B cell (primary cell): ENCODE measurements at regions not wholly inside any gene's neighbourhood (a gene's known extent, or its start where the extent isn't known, plus 50 kb on each side); places are given as distances from the start of the nearest gene placed in this dataset.

ENCODE experiments used
- ATAC-seq: fragments of 200-7000 bp; cut with Tn5 transposase; one replicate; pipeline ENCODE4 v1.10.0; 2021; ENCODE audit warnings: low read depth, mild to moderate bottlenecking, moderate number of reproducible peaks, moderate library complexity
- CTCF ChIA-PET: fragments of 350-600 bp; sonication (Branson Sonifier 250); formaldehyde crosslinking; loops from one replicate; lab custom pipeline; 2021; ENCODE audit warnings: antibody characterized with exemption, inconsistent platforms; lab: Charles Lee
- POLR2A ChIA-PET: fragments of 350-600 bp; sonication (Branson Sonifier 250); formaldehyde crosslinking; loops from one replicate; lab custom pipeline; 2021; ENCODE audit warnings: antibody characterized with exemption; lab: Charles Lee
- DNase-seq: peaks from one replicate; pipeline ENCODE4 v3.0.0; 2013
- H2AFZ ChIP-seq: 2 replicates; pipeline ENCODE4 v1.6.1; 2012; ENCODE audit warnings: mild to moderate bottlenecking, low read depth, low read length; ENCODE audit not compliant: insufficient read depth, poor library complexity, severe bottlenecking
- H3K27ac ChIP-seq, 2 donors: 1 replicate in 1 of 2; 2 replicates in 1 of 2; pipeline ENCODE4 v1.5.1; 2012 to 2013; ENCODE audit warnings: low read length in 2 of 2, mild to moderate bottlenecking in 2 of 2, moderate library complexity in 1 of 2
- H3K27me3 ChIP-seq, 4 experiments: fragments of 200-600 bp in 1 of 4; sonication (generic) in 1 of 4; replicated peaks in 1 of 4; 1 replicate in 2 of 4; 2 replicates in 2 of 4; pipeline versions ENCODE4 v1.6.1 to v1.7.0; 2013 to 2016; ENCODE audit warnings: low read length in 3 of 4, mild to moderate bottlenecking in 2 of 4, mixed read lengths in 1 of 4, moderate library complexity in 1 of 4; ENCODE audit not compliant: insufficient read depth in 4 of 4, control insufficient read depth in 3 of 4; ENCODE audit errors: control extremely low read depth in 1 of 4
- H3K36me3 ChIP-seq, 2 experiments: replicated peaks in 1 of 2; 1 replicate in 1 of 2; 2 replicates in 1 of 2; pipeline versions ENCODE4 v1.6.1 to v1.7.1; 2013; ENCODE audit warnings: low read length in 1 of 2; ENCODE audit not compliant: insufficient read depth in 2 of 2, control insufficient read depth in 1 of 2; ENCODE audit errors: control extremely low read depth in 1 of 2, extremely low read depth in 1 of 2
- H3K4me1 ChIP-seq, 2 donors: fragments of 200-600 bp in 1 of 2; sonication (generic) in 1 of 2; 1 replicate in 1 of 2; 2 replicates in 1 of 2; pipeline versions ENCODE4 v1.5.1 to v1.6.1; 2013 to 2017; ENCODE audit warnings: low read length in 2 of 2; ENCODE audit not compliant: control insufficient read depth in 2 of 2, insufficient read depth in 2 of 2
- H3K4me2 ChIP-seq: replicated peaks from 2 replicates; pipeline ENCODE3; 2012; ENCODE audit warnings: mild to moderate bottlenecking, low read depth, low read length; ENCODE audit not compliant: poor library complexity, severe bottlenecking
- H3K4me3 ChIP-seq, 5 experiments: fragments of 200-600 bp in 1 of 5; sonication (generic) in 1 of 5; 1 replicate in 3 of 5; 2 replicates in 2 of 5; pipeline versions ENCODE4 v1.5.1 to v1.7.0; 2011 to 2016; ENCODE audit warnings: low read length in 4 of 5, mild to moderate bottlenecking in 4 of 5, low read depth in 2 of 5, control low read depth in 1 of 5, moderate library complexity in 1 of 5; ENCODE audit not compliant: insufficient read depth in 1 of 5; ENCODE audit errors: control extremely low read depth in 1 of 5, extremely low read depth in 1 of 5
- H3K79me2 ChIP-seq: fragments of 200-600 bp; sonication (generic); one replicate; pipeline ENCODE4 v1.6.0; 2016; ENCODE audit warnings: low read length; ENCODE audit not compliant: control insufficient read depth, insufficient read depth
- H3K9ac ChIP-seq: fragments of 200-600 bp; sonication (generic); 2 replicates; pipeline ENCODE4 v1.6.1; 2017; ENCODE audit warnings: mild to moderate bottlenecking, low read length, moderate library complexity
- H3K9me3 ChIP-seq, 3 donors: one replicate each; pipeline versions ENCODE4 v1.6.1 to v1.7.1; 2013; ENCODE audit warnings: low read length in 2 of 3; ENCODE audit not compliant: control insufficient read depth in 2 of 3, insufficient read depth in 1 of 3; ENCODE audit errors: control extremely low read depth in 1 of 3
- H4K20me1 ChIP-seq: 2 replicates; pipeline ENCODE4 v1.6.0; 2012; ENCODE audit warnings: mild to moderate bottlenecking, low read length; ENCODE audit not compliant: insufficient read depth, control insufficient read depth, poor library complexity, severe bottlenecking
- H3K27ac Mint-ChIP-seq: one replicate; pipeline ENCODE4 v1.8.0; 2021; ENCODE audit warnings: mixed read lengths
- H3K27me3 Mint-ChIP-seq: one replicate; pipeline ENCODE4 v1.8.0; 2021; ENCODE audit warnings: mixed read lengths
- H3K4me1 Mint-ChIP-seq: one replicate; pipeline ENCODE4 v1.8.0; 2021; ENCODE audit warnings: mixed read lengths
- H3K4me3 Mint-ChIP-seq: one replicate; pipeline ENCODE4 v1.8.0; 2021; ENCODE audit warnings: mixed read lengths
- H3K9me3 Mint-ChIP-seq: one replicate; pipeline ENCODE4 v1.8.0; 2022; ENCODE audit warnings: mixed read lengths; ENCODE audit not compliant: insufficient read depth
- EZH2 ChIP-seq: IDR thresholded peaks from 2 replicates; pipeline ENCODE4 v1.6.1; 2012; ENCODE audit warnings: borderline replicate concordance, low read depth, mild to moderate bottlenecking, moderate library complexity, low read length; ENCODE audit not compliant: insufficient read depth, poor library complexity, severe bottlenecking
- WGBS: methylation state at CpG from one replicate; pipeline ENCODE4 v1.1.5; 2013; ENCODE audit warnings: missing lambda C conversion rate; ENCODE audit not compliant: insufficient coverage; 5-methylcytosine and 5-hydroxymethylcytosine counted together
- intact Hi-C: fragments of 100-400 bp; cut with micrococcal nuclease; formaldehyde crosslinking; loops from one replicate; pipeline ENCODE4 v1.10.0; 2022
- TF ChIP-seq, protein P1 (sequence below): fragments of 200-600 bp; IDR thresholded peaks from one replicate; pipeline ENCODE4 v1.8.0; 2022; ENCODE audit warnings: antibody characterized with exemption, mild to moderate bottlenecking

DNA sequence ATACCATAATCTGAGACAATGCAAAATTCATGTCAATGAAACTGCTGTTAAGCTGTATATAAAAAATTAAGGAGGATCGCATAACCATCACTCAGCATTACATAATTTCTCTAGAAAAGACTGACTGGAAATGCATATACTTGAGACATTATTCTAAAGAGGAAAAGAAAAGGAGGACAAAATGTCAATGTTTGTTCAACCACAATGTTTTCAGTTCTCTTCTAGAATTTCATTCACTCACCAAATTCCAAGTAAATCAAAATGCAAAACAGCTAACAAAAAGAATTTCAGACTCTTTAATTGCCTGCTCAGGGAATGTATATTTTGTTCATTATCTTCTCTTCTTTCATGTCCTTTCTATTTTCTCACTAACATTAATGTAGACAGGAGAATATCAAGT lies 106.2 kb upstream of the CCDC28A start:
- ATAC-seq (no peak), DNase-seq (no peak)
- no peak overlapping the region for H3K4me2 ChIP-seq
- Mint-ChIP-seq H3K9me3 (no peaks in the 10 kb centered on the region), H3K4me1 (no peaks in the 10 kb centered on the region), H3K27me3 (peaks cover 11% of the 10 kb centered on the region), H3K27ac (no peak overlapping the region), H3K4me3 (no peak overlapping the region)
- ChIA-PET POLR2A (no interaction called here), CTCF (interaction anchor here (0.7 kb wide), 1 partner anchor 95 kb away, joined by 3 read pairs; no protein-coding TSS in a partner anchor)
- H2AFZ ChIP-seq = no peak overlapping the region
- no CpG with 5 or more reads among the region's 1 CpG for WGBS
- no peaks in the 10 kb centered on the region for H3K9me3 ChIP-seq
- no peaks in the 10 kb centered on the region for H3K36me3 ChIP-seq
- H3K27me3 ChIP-seq = no peaks in the 10 kb centered on the region
- TF ChIP-seq, protein P1, sequence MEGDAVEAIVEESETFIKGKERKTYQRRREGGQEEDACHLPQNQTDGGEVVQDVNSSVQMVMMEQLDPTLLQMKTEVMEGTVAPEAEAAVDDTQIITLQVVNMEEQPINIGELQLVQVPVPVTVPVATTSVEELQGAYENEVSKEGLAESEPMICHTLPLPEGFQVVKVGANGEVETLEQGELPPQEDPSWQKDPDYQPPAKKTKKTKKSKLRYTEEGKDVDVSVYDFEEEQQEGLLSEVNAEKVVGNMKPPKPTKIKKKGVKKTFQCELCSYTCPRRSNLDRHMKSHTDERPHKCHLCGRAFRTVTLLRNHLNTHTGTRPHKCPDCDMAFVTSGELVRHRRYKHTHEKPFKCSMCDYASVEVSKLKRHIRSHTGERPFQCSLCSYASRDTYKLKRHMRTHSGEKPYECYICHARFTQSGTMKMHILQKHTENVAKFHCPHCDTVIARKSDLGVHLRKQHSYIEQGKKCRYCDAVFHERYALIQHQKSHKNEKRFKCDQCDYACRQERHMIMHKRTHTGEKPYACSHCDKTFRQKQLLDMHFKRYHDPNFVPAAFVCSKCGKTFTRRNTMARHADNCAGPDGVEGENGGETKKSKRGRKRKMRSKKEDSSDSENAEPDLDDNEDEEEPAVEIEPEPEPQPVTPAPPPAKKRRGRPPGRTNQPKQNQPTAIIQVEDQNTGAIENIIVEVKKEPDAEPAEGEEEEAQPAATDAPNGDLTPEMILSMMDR = no peak
- no peak for TF ChIP-seq EZH2
- H3K4me1 ChIP-seq = no peaks in the 10 kb centered on the region
- intact Hi-C loops = no loop called here
- no peaks in the 10 kb centered on the region for H3K79me2 ChIP-seq
- no peak overlapping the region for H3K9ac ChIP-seq
- H4K20me1 ChIP-seq = no peaks in the 10 kb centered on the region
- H3K27ac ChIP-seq = no peak overlapping the region
- H3K4me3 ChIP-seq = no peak overlapping the region

DNA sequence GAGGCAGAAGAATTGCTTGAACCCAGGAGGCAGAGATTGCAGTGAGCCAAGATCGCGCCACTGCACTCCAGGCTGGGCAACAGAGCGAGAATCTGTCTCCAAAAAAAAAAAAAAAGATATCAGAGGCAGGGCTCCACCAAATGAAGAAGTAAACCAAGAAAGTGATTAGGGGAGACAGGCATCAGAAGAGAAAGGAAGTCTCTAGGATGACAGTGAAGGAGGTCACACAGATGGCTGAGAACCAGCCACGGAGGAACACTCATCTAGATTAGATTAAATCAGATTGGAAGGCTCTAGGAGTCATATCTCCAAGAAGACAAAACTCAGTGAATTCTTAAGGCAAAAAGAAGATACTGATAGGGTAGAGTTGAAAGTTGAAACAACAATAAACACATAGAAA lies 102.2 kb upstream of the CCDC28A start:
- no peak overlapping the region for H3K4me3 Mint-ChIP-seq
- H3K4me1 ChIP-seq = no peaks in the 10 kb centered on the region
- no peak for DNase-seq
- POLR2A ChIA-PET = no interaction called here
- no peaks in the 10 kb centered on the region for H3K36me3 ChIP-seq
- 96% methylated on average over 3 of the region's 4 CpGs for WGBS
- no peak overlapping the region for H3K27ac ChIP-seq
- H3K27me3 Mint-ChIP-seq = peaks cover 11% of the 10 kb centered on the region
- TF ChIP-seq, protein P1 = no peak
- no peak for TF ChIP-seq EZH2
- no peak overlapping the region for H3K27ac Mint-ChIP-seq
- intact Hi-C loops = no loop called here
- H4K20me1 ChIP-seq = no peaks in the 10 kb centered on the region
- no peaks in the 10 kb centered on the region for H3K27me3 ChIP-seq
- no peak for ATAC-seq
- CTCF ChIA-PET = interaction anchor here (0.9 kb wide), 1 partner anchor 14 kb away, joined by 3 read pairs; no protein-coding TSS in a partner anchor
- no peak overlapping the region for H3K4me3 ChIP-seq
- H3K9ac ChIP-seq = no peak overlapping the region
- no peaks in the 10 kb centered on the region for H3K79me2 ChIP-seq
- no peaks in the 10 kb centered on the region for H3K4me1 Mint-ChIP-seq
- H2AFZ ChIP-seq = no peak overlapping the region
- no peaks in the 10 kb centered on the region for H3K9me3 Mint-ChIP-seq
- H3K4me2 ChIP-seq = no peak overlapping the region
- no peaks in the 10 kb centered on the region for H3K9me3 ChIP-seq
